HFFc6 (cell line): ENCODE measurements at regions not wholly inside any gene's neighbourhood (a gene's known extent, or its start where the extent isn't known, plus 50 kb on each side); places are given as distances from the start of the nearest gene placed in this dataset.

ENCODE experiments used
- DNase-seq: peaks from one replicate; pipeline ENCODE4 v3.0.0-alpha.2; 2018
- H3K27ac Mint-ChIP-seq: 2 replicates; pipeline ENCODE4 v1.8.0; 2020; ENCODE audit warnings: mild to moderate bottlenecking, mixed read lengths
- H3K27me3 Mint-ChIP-seq: 2 replicates; pipeline ENCODE4 v1.8.0; 2021; ENCODE audit warnings: mild to moderate bottlenecking, moderate library complexity, mixed read lengths; ENCODE audit not compliant: insufficient read depth
- H3K36me3 Mint-ChIP-seq: 2 replicates; pipeline ENCODE4 v1.8.0; 2021; ENCODE audit warnings: low read depth, mixed read lengths
- H3K4me1 Mint-ChIP-seq: 2 replicates; pipeline ENCODE4 v1.8.0; 2020; ENCODE audit warnings: low read depth, mixed read lengths
- H3K4me3 Mint-ChIP-seq: 2 replicates; pipeline ENCODE4 v1.8.0; 2020; ENCODE audit warnings: mild to moderate bottlenecking, moderate library complexity, mixed read lengths
- H3K9me3 Mint-ChIP-seq: 2 replicates; pipeline ENCODE4 v1.8.0; 2020; ENCODE audit warnings: mild to moderate bottlenecking, mixed read lengths
- CTCF ChIP-seq: fragments of 200-600 bp; sonication (generic); IDR thresholded peaks from 2 replicates; pipeline ENCODE4 v1.5.0; 2021; ENCODE audit warnings: antibody characterized with exemption, mild to moderate bottlenecking

GRCh38 chr9:134228649-134229048 lies 64.3 kb upstream of the RNU6ATAC start:
- Mint-ChIP-seq H3K27me3 (peaks cover 25% of the 10 kb centered on the region), H3K27ac (no peak overlapping the region)

GRCh38 chr9:134229466-134230091 lies 65.2 kb upstream of the RNU6ATAC start:
- Mint-ChIP-seq H3K9me3 (no peaks in the 10 kb centered on the region), H3K27me3 (peaks cover 22% of the 10 kb centered on the region), H3K4me1 (no peaks in the 10 kb centered on the region)

More at GRCh38 chr9:134228649-134229048, 64.3 kb upstream of the RNU6ATAC start:
- DNase-seq, result no peak
- no peak for TF ChIP-seq CTCF
- no peaks in the 10 kb centered on the region for H3K36me3 Mint-ChIP-seq
- no peaks in the 10 kb centered on the region for H3K9me3 Mint-ChIP-seq
- no peak overlapping the region for H3K4me3 Mint-ChIP-seq
- no peaks in the 10 kb centered on the region for H3K4me1 Mint-ChIP-seq

GRCh38 chr9:134230092-134230941 lies 66.0 kb upstream of the RNU6ATAC start:
- no peak overlapping the region for H3K27ac Mint-ChIP-seq
- no peaks in the 10 kb centered on the region for H3K36me3 Mint-ChIP-seq
- no peaks in the 10 kb centered on the region for H3K4me1 Mint-ChIP-seq
- no peak for TF ChIP-seq CTCF
- no peaks in the 10 kb centered on the region for H3K9me3 Mint-ChIP-seq
- no peak overlapping the region for H3K4me3 Mint-ChIP-seq
- peaks cover 22% of the 10 kb centered on the region for H3K27me3 Mint-ChIP-seq
- no peak for DNase-seq

More at GRCh38 chr9:134229466-134230091, 65.2 kb upstream of the RNU6ATAC start:
- Mint-ChIP-seq H3K36me3 (no peaks in the 10 kb centered on the region), H3K27ac (no peak overlapping the region), H3K4me3 (no peak overlapping the region)
- TF ChIP-seq CTCF, result no peak
- no peak for DNase-seq

DNA sequence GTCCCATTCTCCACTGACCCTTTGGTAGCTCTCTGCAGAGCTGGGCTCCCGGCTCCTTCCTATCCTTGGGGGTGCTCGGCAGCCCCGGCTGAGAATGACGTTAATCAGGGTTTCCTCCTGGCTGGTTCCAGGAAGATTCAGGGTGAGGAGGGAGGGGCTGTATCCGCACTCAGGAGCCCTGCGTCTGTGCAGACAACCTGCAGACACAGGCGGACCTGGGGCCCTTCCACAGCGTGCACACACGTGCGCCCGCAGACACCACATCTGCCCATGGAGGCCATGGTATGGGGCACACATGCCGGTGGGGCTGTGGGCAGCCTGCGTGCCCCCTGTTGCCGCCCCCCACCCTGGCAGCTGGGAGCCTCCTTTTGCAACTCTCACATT lies 66.6 kb upstream of the RNU6ATAC start:
- no peaks in the 10 kb centered on the region; the same call in 1 of the 2 replicates for H3K4me1 Mint-ChIP-seq
- H3K9me3 Mint-ChIP-seq, result no peaks in the 10 kb centered on the region
- peaks cover 17% of the 10 kb centered on the region for H3K27me3 Mint-ChIP-seq
- no peak overlapping the region for H3K4me3 Mint-ChIP-seq
- H3K27ac Mint-ChIP-seq, result no peak overlapping the region
- no peak for DNase-seq
- H3K36me3 Mint-ChIP-seq, result no peaks in the 10 kb centered on the region
- no peak for TF ChIP-seq CTCF

- TF ChIP-seq CTCF, result no peak
- Mint-ChIP-seq H3K27me3 (peaks cover 17% of the 10 kb centered on the region), H3K36me3 (no peaks in the 10 kb centered on the region), H3K4me1 (no peaks in the 10 kb centered on the region; the same call in 1 of the 2 replicates), H3K27ac (no peak overlapping the region), H3K9me3 (no peaks in the 10 kb centered on the region), H3K4me3 (no peak overlapping the region)
- DNase-seq, result no peak
Observed at GRCh38 chr9:134231330-134231745, 67.0 kb upstream of the RNU6ATAC start.
